Smooth muscle cell (in vitro differentiated cells): ENCODE measurements at regions not wholly inside any gene's neighbourhood (a gene's known extent, or its start where the extent isn't known, plus 50 kb on each side); places are given as distances from the start of the nearest gene placed in this dataset.

Experiments used
- DNase-seq: peaks from one replicate; lab custom pipeline; 2025; ENCODE audit not compliant: unreplicated experiment; lab: John Stamatoyannopoulos, UW
- H2AFZ ChIP-seq: fragments of 200-600 bp; sonication (generic); 2 replicates; pipeline ENCODE4 v1.6.0; 2016; ENCODE audit warnings: antibody characterized with exemption, low read depth, mild to moderate bottlenecking
- H3F3A ChIP-seq: fragments of 200-600 bp; sonication (generic); 2 replicates; pipeline ENCODE4 v1.6.0; 2017; ENCODE audit warnings: antibody characterized with exemption, low read depth
- H3K27ac ChIP-seq: fragments of 200-600 bp; sonication (generic); 2 replicates; pipeline ENCODE4 v1.5.1; 2016; ENCODE audit warnings: low read depth, mild to moderate bottlenecking
- H3K27me3 ChIP-seq: fragments of 200-600 bp; sonication (generic); 2 replicates; pipeline ENCODE4 v1.6.1; 2016; ENCODE audit warnings: low read depth, mild to moderate bottlenecking
- H3K36me3 ChIP-seq: fragments of 200-600 bp; sonication (generic); 2 replicates; pipeline ENCODE4 v1.5.1; 2016; ENCODE audit warnings: low read depth
- H3K4me1 ChIP-seq: fragments of 200-600 bp; sonication (generic); 2 replicates; pipeline ENCODE4 v1.5.1; 2016; ENCODE audit warnings: low read depth
- H3K4me2 ChIP-seq: fragments of 200-600 bp; sonication (generic); 2 replicates; pipeline ENCODE4 v1.6.0; 2016; ENCODE audit warnings: mild to moderate bottlenecking
- H3K4me3 ChIP-seq: fragments of 200-600 bp; sonication (generic); 2 replicates; pipeline ENCODE4 v1.5.1; 2016; ENCODE audit warnings: mild to moderate bottlenecking
- H3K79me2 ChIP-seq: fragments of 200-600 bp; sonication (generic); 2 replicates; pipeline ENCODE4 v1.6.0; 2016; ENCODE audit warnings: low read depth, mild to moderate bottlenecking
- H3K9ac ChIP-seq: fragments of 200-600 bp; sonication (generic); 2 replicates; pipeline ENCODE4 v1.6.0; 2016; ENCODE audit warnings: low read depth
- H3K9me3 ChIP-seq: fragments of 200-600 bp; sonication (generic); replicated peaks from 2 replicates; pipeline ENCODE4 v1.5.1; 2016; ENCODE audit warnings: low read depth
- H4K20me1 ChIP-seq: fragments of 200-600 bp; sonication (generic); 2 replicates; pipeline ENCODE4 v1.6.0; 2016; ENCODE audit warnings: low read depth
- CTCF ChIP-seq: fragments of 200-600 bp; sonication (generic); IDR thresholded peaks from 2 replicates; pipeline ENCODE4 v1.5.1; 2017; ENCODE audit warnings: borderline replicate concordance, mild to moderate bottlenecking, antibody characterized with exemption; ENCODE audit not compliant: insufficient read depth, poor library complexity, severe bottlenecking
- WGBS: methylation state at CpG from one replicate; pipeline ENCODE4 v1.1.7; 2016; ENCODE audit warnings: low lambda C conversion rate; 5-methylcytosine and 5-hydroxymethylcytosine counted together

GRCh38 chr6:148182378-148182777 is 160.3 kb upstream of the SASH1 start:
- 99% methylated on average over 4 of the region's 4 CpGs for WGBS
- no peak overlapping the region for H2AFZ ChIP-seq
- H3K4me3 ChIP-seq = no peak overlapping the region
- H4K20me1 ChIP-seq = no peaks in the 10 kb centered on the region
- DNase-seq = no peak
- no peaks in the 10 kb centered on the region for H3K79me2 ChIP-seq
- no peak overlapping the region for H3K9ac ChIP-seq
- H3K4me1 ChIP-seq = no peaks in the 10 kb centered on the region
- H3K36me3 ChIP-seq = no peaks in the 10 kb centered on the region
- no peak overlapping the region for H3K27ac ChIP-seq
- H3K9me3 ChIP-seq = no peaks in the 10 kb centered on the region
- H3K4me2 ChIP-seq = no peak overlapping the region
- TF ChIP-seq CTCF = no peak
- no peaks in the 10 kb centered on the region for H3F3A ChIP-seq
- no peaks in the 10 kb centered on the region for H3K27me3 ChIP-seq

- H3K79me2 ChIP-seq = no peaks in the 10 kb centered on the region
- H3K9me3 ChIP-seq = no peaks in the 10 kb centered on the region
- no peak for TF ChIP-seq CTCF
- DNase-seq = no peak
- no peak overlapping the region for H3K4me3 ChIP-seq
- H3K27me3 ChIP-seq = no peaks in the 10 kb centered on the region
- H4K20me1 ChIP-seq = no peaks in the 10 kb centered on the region
- H3K36me3 ChIP-seq = no peaks in the 10 kb centered on the region
- no peaks in the 10 kb centered on the region for H3F3A ChIP-seq
- H3K27ac ChIP-seq = no peak overlapping the region
- 96% methylated on average over 2 of the region's 2 CpGs for WGBS
- no peak overlapping the region for H2AFZ ChIP-seq
- no peak overlapping the region for H3K9ac ChIP-seq
- H3K4me1 ChIP-seq = no peaks in the 10 kb centered on the region
- no peak overlapping the region for H3K4me2 ChIP-seq
These were observed 158.9 kb upstream of the SASH1 start for GRCh38 chr6:148183776-148184175.

- H3K9ac ChIP-seq = no peak overlapping the region
- TF ChIP-seq CTCF = no peak
- no peak overlapping the region for H3K4me2 ChIP-seq
- no peaks in the 10 kb centered on the region for H3K79me2 ChIP-seq
- H3K4me3 ChIP-seq = no peak overlapping the region
- no peaks in the 10 kb centered on the region for H3K9me3 ChIP-seq
- no peak for DNase-seq
- no peaks in the 10 kb centered on the region for H3K27me3 ChIP-seq
- H3K4me1 ChIP-seq = no peaks in the 10 kb centered on the region
- WGBS = 98% methylated on average over 5 of the region's 5 CpGs
- H3K36me3 ChIP-seq = no peaks in the 10 kb centered on the region
- H3K27ac ChIP-seq = no peak overlapping the region
- H3F3A ChIP-seq = no peaks in the 10 kb centered on the region
- no peaks in the 10 kb centered on the region for H4K20me1 ChIP-seq
- no peak overlapping the region for H2AFZ ChIP-seq
These were observed 155.7 kb upstream of the SASH1 start for GRCh38 chr6:148186916-148187315.

- H3K9ac ChIP-seq = no peak overlapping the region
- H2AFZ ChIP-seq = no peak overlapping the region
- peak overlapping the region; percentile 82 for H3K27ac ChIP-seq
- no peak for TF ChIP-seq CTCF
- H3K4me3 ChIP-seq = no peak overlapping the region
- no peak for DNase-seq
- no peaks in the 10 kb centered on the region for H3K4me1 ChIP-seq
- no peaks in the 10 kb centered on the region for H3F3A ChIP-seq
- peak overlapping the region; percentile 21 for H3K4me2 ChIP-seq
- no peaks in the 10 kb centered on the region for H4K20me1 ChIP-seq
- no peaks in the 10 kb centered on the region for H3K27me3 ChIP-seq
- H3K79me2 ChIP-seq = no peaks in the 10 kb centered on the region
- no peaks in the 10 kb centered on the region for H3K36me3 ChIP-seq
- no peaks in the 10 kb centered on the region for H3K9me3 ChIP-seq
- 93% methylated on average over 4 of the region's 4 CpGs for whole genome bisulfite sequencing
These were observed 150.3 kb upstream of the SASH1 start for GRCh38 chr6:148192310-148192709.
